ENCODE measurements at regions not wholly inside any gene's neighbourhood (a gene's known extent, or its start where the extent isn't known, plus 50 kb on each side); places are given as distances from the start of the nearest gene placed in this dataset.

DNA sequence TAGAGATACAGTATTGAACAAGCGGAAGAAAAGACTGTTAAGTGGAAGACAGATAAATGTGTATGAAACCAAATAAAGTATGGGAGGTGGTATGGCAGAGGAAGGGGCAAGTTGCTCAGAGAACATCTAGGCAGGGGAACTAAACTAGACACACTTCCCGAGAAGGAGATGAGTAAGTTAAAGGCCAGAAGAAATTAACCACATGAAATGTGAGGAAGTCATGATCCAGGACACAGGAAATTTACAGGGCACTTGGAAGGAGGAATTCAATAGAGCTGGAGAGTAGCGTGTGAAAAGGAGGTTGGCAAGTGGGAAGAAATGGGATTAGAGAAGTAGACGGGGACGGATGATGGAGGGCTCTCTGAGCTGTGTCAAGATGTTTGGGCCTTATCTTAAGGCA is 208.8 kb downstream of the COG6 start:
- Mint-ChIP-seq H3K9me3 (no peaks in the 10 kb centered on the region), H3K4me1 (no peaks in the 10 kb centered on the region), H3K27ac (ENCODE audit: low read depth) (no peak overlapping the region), H3K27me3 (peaks cover 41% of the 10 kb centered on the region), H3K36me3 (ENCODE audit: insufficient read depth) (no peaks in the 10 kb centered on the region), H3K4me3 (no peak overlapping the region)
- DNase-seq (ENCODE audit: low spot score in 2 of 2) (no peak), ATAC-seq (replicated peaks; ENCODE audit: extremely low read depth, poor library complexity, severe bottlenecking) (no peak)

DNA sequence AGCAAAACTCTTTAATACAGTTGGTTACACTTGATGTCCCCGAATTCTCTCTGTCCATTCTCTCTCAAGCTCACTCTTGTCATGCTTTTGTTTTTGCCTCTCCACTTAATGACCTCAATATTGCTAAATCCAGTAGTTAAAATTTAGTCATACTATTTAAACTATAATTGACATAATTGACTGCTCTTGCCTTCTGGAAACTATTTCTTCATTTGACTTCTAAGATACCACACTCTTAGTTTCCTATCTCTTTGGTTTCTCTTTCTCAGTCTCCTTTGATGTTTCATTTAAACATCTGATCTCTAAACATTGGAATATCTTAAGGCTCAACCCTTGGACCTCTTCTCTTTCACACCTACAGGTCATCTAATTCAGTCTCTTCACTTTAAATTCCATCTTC is 211.3 kb downstream of the COG6 start:
- DNase-seq (ENCODE audit: low spot score in 2 of 2) (no peak), ATAC-seq (replicated peaks; ENCODE audit: extremely low read depth, poor library complexity, severe bottlenecking) (no peak)
- Mint-ChIP-seq H3K27me3 (peaks cover 45% of the 10 kb centered on the region), H3K4me3 (no peak overlapping the region), H3K36me3 (ENCODE audit: insufficient read depth) (no peaks in the 10 kb centered on the region), H3K27ac (ENCODE audit: low read depth) (no peak overlapping the region), H3K4me1 (no peaks in the 10 kb centered on the region), H3K9me3 (no peaks in the 10 kb centered on the region)

DNA sequence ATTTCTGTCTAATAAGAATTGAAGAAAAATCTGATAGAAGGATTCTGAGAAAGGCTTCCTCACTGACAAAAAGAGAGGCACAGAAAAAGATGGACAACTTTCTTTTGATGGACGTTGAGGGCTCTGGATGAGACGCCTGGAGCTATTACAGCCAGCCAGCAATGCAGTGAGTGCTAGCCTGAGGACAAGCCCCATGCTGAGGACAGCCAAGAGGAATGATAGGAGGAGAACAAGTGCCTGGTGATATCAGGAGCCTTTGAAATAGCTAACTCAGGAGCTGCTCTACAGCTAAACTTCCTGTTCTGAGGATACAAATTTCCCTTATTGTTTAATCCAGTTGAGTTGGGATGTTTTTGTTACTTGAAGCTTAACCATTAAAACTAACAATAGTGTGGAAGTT is 212.3 kb downstream of the COG6 start:
- H3K4me3 Mint-ChIP-seq: no peak overlapping the region
- peaks cover 45% of the 10 kb centered on the region for H3K27me3 Mint-ChIP-seq
- no peaks in the 10 kb centered on the region for H3K9me3 Mint-ChIP-seq
- no peaks in the 10 kb centered on the region for H3K36me3 Mint-ChIP-seq (ENCODE audit: insufficient read depth)
- no peaks in the 10 kb centered on the region for H3K4me1 Mint-ChIP-seq
- ATAC-seq (replicated peaks; ENCODE audit: extremely low read depth, poor library complexity, severe bottlenecking) (no peak), DNase-seq (ENCODE audit: low spot score in 2 of 2) (no peak)
- H3K27ac Mint-ChIP-seq (ENCODE audit: low read depth): no peak overlapping the region

DNA sequence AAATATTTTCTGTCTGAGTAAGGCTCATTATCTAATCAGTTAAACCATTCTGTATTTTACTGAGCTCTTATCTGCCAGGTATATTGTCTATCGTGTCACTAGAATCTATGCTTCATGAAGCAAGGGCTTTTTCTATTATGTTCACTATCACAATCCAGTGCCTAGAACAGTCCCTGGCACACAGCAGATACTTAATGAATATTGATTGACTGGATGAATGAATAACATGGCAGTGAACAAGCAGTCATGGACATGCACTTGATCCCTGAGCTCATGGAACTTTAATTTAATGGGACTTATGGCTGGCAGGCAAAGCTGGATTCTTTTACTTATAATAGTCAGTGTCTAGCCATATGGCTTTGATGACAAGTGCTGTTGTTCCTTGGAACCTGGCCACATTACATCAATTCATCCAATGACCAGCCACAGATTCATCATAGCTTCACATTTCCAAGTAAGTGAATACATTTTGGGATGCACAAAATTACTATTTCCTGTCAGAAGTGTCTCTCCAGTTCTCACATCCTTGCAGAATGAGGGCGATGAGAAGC is 214.8 kb downstream of the COG6 start:
- ATAC-seq (replicated peaks; ENCODE audit: extremely low read depth, poor library complexity, severe bottlenecking): no peak
- H3K4me3 Mint-ChIP-seq: no peak overlapping the region
- H3K9me3 Mint-ChIP-seq: no peaks in the 10 kb centered on the region
- peaks cover 45% of the 10 kb centered on the region for H3K27me3 Mint-ChIP-seq
- no peaks in the 10 kb centered on the region for H3K4me1 Mint-ChIP-seq
- H3K36me3 Mint-ChIP-seq (ENCODE audit: insufficient read depth): no peaks in the 10 kb centered on the region
- DNase-seq (ENCODE audit: low spot score in 2 of 2): no peak
- no peak overlapping the region for H3K27ac Mint-ChIP-seq (ENCODE audit: low read depth)

GRCh38 chr13:39874331-39875053 is 219.0 kb downstream of the COG6 start:
- H3K27ac Mint-ChIP-seq (ENCODE audit: low read depth): no peak overlapping the region
- no peak overlapping the region for H3K4me3 Mint-ChIP-seq
- DNase-seq (ENCODE audit: low spot score in 2 of 2): no peak
- H3K36me3 Mint-ChIP-seq (ENCODE audit: insufficient read depth): no peaks in the 10 kb centered on the region
- H3K9me3 Mint-ChIP-seq: no peaks in the 10 kb centered on the region
- no peak for ATAC-seq (replicated peaks; ENCODE audit: extremely low read depth, poor library complexity, severe bottlenecking)
- peaks cover 39% of the 10 kb centered on the region for H3K27me3 Mint-ChIP-seq
- H3K4me1 Mint-ChIP-seq: no peaks in the 10 kb centered on the region

GRCh38 chr13:39875111-39875987 is 219.9 kb downstream of the COG6 start:
- Mint-ChIP-seq H3K27ac (ENCODE audit: low read depth) (no peak overlapping the region), H3K4me1 (no peaks in the 10 kb centered on the region), H3K4me3 (no peak overlapping the region), H3K27me3 (peaks cover 37% of the 10 kb centered on the region), H3K36me3 (ENCODE audit: insufficient read depth) (no peaks in the 10 kb centered on the region), H3K9me3 (no peaks in the 10 kb centered on the region)
- DNase-seq (ENCODE audit: low spot score in 2 of 2) (no peak), ATAC-seq (replicated peaks; ENCODE audit: extremely low read depth, poor library complexity, severe bottlenecking) (no peak)

DNA sequence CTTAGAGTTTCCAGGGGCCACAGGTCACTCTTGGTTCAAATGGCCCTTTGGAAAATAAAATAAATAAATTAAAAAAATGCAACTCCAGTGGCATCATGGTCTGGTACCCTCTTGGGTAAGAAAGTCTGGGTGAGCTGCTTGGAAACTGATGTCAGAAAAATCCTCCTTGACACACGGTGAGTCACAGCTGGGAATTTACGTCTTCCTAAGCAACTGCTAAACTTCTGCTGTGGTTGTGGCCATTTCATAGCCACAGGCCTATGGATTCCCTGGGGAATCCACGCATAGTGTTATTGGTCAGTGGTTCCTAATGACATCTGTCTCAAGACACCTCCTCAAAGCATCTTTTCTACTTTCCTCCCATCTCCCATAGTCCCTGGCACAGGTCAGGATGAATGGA is 220.8 kb downstream of the COG6 start:
- DNase-seq (ENCODE audit: low spot score in 2 of 2): no peak

DNA sequence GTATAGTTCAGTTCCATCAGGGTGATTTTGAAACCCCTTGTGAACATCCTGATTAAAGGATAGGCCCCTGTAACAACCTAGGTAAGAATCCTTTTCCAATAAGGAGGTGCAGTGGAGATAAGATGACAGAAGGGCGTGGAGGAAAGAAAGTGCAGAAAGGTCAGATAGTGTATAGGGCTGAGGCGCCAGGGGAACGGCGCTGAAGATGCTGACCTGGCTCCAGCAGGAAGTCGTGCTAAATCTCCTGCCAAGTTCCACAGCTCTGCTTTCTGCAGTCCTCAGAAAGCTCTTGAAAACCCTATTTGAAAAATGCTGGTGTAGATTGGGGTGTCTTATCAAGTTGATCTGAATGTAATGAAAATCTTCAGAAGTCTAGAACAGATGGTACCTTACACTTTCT is 221.7 kb downstream of the COG6 start:
- Mint-ChIP-seq H3K27me3 (peaks cover 46% of the 10 kb centered on the region), H3K4me1 (no peaks in the 10 kb centered on the region), H3K36me3 (ENCODE audit: insufficient read depth) (no peaks in the 10 kb centered on the region), H3K27ac (ENCODE audit: low read depth) (no peak overlapping the region), H3K4me3 (no peak overlapping the region), H3K9me3 (peaks cover 4% of the 10 kb centered on the region)
- ATAC-seq (replicated peaks; ENCODE audit: extremely low read depth, poor library complexity, severe bottlenecking) (no peak), DNase-seq (ENCODE audit: low spot score in 2 of 2) (no peak)

More for the DNA sequence above, 220.8 kb downstream of the COG6 start:
- Mint-ChIP-seq H3K4me1 (no peaks in the 10 kb centered on the region), H3K27ac (ENCODE audit: low read depth) (no peak overlapping the region), H3K27me3 (peaks cover 37% of the 10 kb centered on the region), H3K9me3 (no peaks in the 10 kb centered on the region), H3K36me3 (ENCODE audit: insufficient read depth) (no peaks in the 10 kb centered on the region), H3K4me3 (no peak overlapping the region)
- ATAC-seq (replicated peaks; ENCODE audit: extremely low read depth, poor library complexity, severe bottlenecking): no peak

DNA sequence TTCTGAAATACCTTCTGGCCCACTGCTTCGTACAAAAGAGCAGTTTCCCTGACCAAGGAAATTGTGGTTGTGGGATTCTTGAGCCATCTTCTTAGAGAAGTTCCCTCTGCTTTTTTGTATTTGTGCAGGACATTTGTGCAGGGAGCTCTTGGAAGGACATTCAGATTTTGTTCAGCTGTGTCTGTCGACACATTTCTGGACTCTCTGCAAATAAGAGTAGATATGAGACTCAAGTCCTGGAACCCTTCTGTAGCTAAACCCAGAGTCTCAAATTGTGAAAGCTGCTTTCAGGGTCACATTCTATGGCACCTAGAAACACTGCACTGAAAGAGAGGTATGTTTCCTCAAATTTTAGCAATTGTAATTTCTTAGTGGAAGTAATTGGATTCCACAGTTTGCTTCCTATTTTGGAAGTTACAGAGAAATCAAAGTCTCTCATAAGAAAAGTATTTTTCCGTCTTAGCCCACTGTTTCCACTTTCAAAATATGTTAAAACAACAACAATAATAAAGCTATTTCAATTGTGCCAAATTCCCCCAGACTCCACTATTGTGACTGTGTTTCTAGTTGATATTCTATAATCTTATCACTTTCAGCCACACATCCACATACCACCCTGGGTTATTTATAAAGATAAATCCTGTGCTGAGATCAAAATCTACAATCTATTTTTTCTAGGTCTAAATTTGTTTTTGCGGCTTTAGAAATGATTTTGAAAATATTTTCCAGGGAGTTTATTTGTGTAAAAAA is 224.0 kb downstream of the COG6 start:
- Mint-ChIP-seq H3K4me1 (no peaks in the 10 kb centered on the region), H3K36me3 (ENCODE audit: insufficient read depth) (no peaks in the 10 kb centered on the region), H3K27me3 (peaks cover 50% of the 10 kb centered on the region), H3K27ac (ENCODE audit: low read depth) (no peak overlapping the region), H3K4me3 (no peak overlapping the region), H3K9me3 (peaks cover 17% of the 10 kb centered on the region)
- DNase-seq (ENCODE audit: low spot score in 2 of 2) (no peak), ATAC-seq (replicated peaks; ENCODE audit: extremely low read depth, poor library complexity, severe bottlenecking) (no peak)

DNA sequence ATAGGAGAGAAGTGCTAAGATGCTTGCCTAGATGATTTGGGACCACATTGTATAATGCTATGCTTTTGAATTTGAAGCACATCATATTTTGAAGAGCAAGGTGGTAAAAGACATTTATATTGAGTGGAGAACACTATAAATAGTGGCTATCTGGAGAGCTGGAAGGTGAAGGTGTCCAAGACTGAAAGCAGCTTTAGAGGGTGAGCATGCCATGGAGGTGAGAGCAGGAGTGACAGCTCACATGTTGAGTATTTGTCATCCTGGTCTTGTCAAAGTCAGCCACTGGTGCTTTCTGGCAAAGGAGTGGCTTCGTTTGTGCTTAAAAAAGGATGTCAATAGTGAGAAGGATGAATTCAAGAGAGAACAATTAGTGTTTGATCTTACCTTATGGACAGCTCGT is 225.9 kb downstream of the COG6 start:
- DNase-seq (ENCODE audit: low spot score in 2 of 2) (no peak), ATAC-seq (replicated peaks; ENCODE audit: extremely low read depth, poor library complexity, severe bottlenecking) (no peak)
- Mint-ChIP-seq H3K4me1 (no peaks in the 10 kb centered on the region), H3K4me3 (no peak overlapping the region), H3K27me3 (peaks cover 61% of the 10 kb centered on the region), H3K27ac (ENCODE audit: low read depth) (no peak overlapping the region), H3K9me3 (peaks cover 17% of the 10 kb centered on the region), H3K36me3 (ENCODE audit: insufficient read depth) (no peaks in the 10 kb centered on the region)

DNA sequence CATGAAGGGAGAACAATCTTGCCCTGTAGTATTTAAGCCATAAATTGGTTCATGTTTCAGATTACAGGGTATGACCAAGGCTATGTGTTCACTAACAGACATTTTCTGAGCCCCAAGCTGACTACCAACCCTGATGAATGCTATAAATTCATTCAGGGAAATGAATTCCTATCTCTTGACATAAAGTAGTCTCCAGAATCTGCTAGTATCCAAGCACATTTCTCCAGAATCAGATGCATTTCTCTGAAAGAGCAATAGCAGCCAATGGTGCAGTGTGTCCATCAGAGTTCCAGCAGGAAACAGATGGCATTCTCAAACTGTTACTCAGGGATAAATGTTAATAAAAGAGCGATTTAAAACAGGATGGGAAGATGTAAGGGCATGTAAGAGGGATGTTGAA is 226.4 kb downstream of the COG6 start:
- ATAC-seq (replicated peaks; ENCODE audit: extremely low read depth, poor library complexity, severe bottlenecking) (no peak), DNase-seq (ENCODE audit: low spot score in 2 of 2) (no peak)
- Mint-ChIP-seq H3K27me3 (peaks cover 57% of the 10 kb centered on the region), H3K36me3 (ENCODE audit: insufficient read depth) (no peaks in the 10 kb centered on the region), H3K4me3 (no peak overlapping the region), H3K9me3 (peaks cover 17% of the 10 kb centered on the region), H3K27ac (ENCODE audit: low read depth) (no peak overlapping the region), H3K4me1 (no peaks in the 10 kb centered on the region)

DNA sequence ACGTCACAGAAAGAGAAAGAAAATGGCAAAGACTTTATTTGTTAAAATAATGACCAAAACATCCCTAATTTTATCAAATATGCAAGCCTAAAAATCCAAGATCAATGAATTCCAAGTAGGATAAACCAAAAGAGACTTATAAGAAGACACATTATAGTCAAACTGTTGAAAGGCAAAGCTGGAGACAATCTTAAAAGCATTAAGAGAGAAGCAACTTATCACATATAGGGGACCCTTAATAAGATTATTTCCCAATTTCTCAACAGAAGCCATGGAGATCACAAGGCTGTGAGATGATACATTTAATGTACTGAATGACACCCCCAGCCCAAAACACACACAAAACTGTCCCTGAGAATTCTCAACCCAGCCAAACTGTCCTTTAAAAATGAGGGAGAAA is 228.7 kb downstream of the COG6 start:
- Mint-ChIP-seq H3K36me3 (ENCODE audit: insufficient read depth) (no peaks in the 10 kb centered on the region), H3K4me1 (no peaks in the 10 kb centered on the region), H3K27ac (ENCODE audit: low read depth) (no peak overlapping the region), H3K4me3 (no peak overlapping the region), H3K27me3 (peaks cover 57% of the 10 kb centered on the region), H3K9me3 (peaks cover 17% of the 10 kb centered on the region)
- ATAC-seq (replicated peaks; ENCODE audit: extremely low read depth, poor library complexity, severe bottlenecking): no peak
- DNase-seq (ENCODE audit: low spot score in 2 of 2): no peak

Data from central memory CD8-positive, alpha-beta T cell (primary cell).